Astrocyte of the cerebellum (primary cell): ENCODE measurements at regions not wholly inside any gene's neighbourhood (a gene's known extent, or its start where the extent isn't known, plus 50 kb on each side); places are given as distances from the start of the nearest gene placed in this dataset.

Experiments used
- DNase-seq: peaks from one replicate; pipeline ENCODE4 v3.0.0-alpha.2; 2011; ENCODE audit warnings: low read depth
- H3K4me3 ChIP-seq: 2 replicates; pipeline ENCODE4 v1.5.1; 2011; ENCODE audit warnings: mild to moderate bottlenecking, low read depth, low read length, moderate library complexity
- CTCF ChIP-seq: IDR thresholded peaks from 2 replicates; pipeline ENCODE4 v1.5.1; 2012; ENCODE audit warnings: low read length, low read depth, moderate library complexity, mild to moderate bottlenecking; ENCODE audit errors: missing control alignments
- in situ Hi-C: cut with HindIII; loops from 2 replicates; pipeline ENCODE4 v1.10.0; 2017; ENCODE audit warnings: low sequenced_read_pairs

DNA sequence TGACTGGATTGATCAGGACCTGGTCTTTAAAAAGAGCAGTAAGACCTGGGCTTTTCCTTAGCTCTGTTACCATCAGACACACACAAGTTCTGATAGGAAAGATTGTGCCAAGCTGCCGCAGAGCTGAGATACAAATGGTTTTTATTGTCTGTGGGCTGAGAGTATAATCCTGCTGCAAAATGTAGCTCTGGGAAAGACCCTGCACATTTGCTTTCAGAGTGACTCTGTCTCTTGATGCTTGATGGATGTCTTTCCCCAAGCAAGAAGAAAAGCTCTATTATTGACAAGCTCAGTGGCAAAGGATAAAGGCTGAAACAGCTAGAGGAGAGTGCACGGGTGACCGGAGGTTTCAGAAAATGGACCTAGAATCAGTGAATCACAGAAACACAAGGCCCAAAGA is 95.3 kb upstream of the PARD3B start:
- in situ Hi-C loops: no loop called here
- no peak for TF ChIP-seq CTCF
- H3K4me3 ChIP-seq: no peak overlapping the region
- no peak for DNase-seq

DNA sequence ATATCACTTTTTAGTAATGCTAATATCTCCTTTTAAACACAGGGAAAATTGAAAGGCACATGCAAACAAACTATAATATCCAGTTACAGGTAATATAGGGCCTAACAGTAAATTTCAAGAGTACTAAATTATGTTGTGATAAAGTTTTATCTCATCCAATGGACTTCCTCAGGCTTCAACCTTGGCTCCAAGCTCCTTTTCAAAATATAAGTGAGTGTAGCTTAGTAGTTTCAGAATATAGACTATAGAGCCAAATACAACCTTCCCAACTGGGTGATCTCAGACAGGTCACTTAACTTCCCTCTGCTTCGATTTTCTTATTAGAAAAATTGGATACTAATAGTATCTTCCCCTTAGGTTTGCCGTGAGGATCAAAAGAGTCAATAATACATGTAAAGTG is 93.5 kb upstream of the PARD3B start:
- in situ Hi-C loops: no loop called here
- no peak for DNase-seq
- TF ChIP-seq CTCF: no peak

DNA sequence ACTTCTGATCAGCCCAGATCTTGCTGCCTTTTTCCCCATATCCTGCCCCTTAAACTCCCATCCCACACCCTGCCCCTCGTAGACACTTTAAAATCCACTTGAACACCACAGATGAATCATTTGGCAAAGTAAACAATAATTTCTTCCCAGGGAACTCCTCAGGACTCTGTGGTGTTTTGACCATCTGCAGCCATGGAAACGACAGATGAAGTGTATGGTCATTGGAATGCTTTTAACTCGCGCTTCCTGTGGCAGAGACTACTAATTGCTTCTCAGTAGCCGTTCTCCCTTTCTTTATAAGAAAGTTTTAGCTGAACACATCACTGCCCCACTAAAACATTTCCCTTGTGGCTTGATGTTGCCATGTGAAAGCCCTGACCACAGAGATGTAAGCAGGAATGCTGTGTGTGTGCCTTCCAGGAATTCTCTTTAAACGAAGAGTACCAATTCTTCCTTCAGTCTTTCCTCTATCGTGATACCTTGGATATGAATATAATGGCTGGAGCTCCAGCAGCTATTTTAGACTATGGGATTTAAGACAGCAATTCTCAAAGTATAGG is 92.7 kb upstream of the PARD3B start:
- no peak for TF ChIP-seq CTCF
- in situ Hi-C loops: no loop called here
- peak; percentile 99 for DNase-seq
- H3K4me3 ChIP-seq: no peak overlapping the region

More for the DNA sequence above, 93.5 kb upstream of the PARD3B start:
- no peak overlapping the region for H3K4me3 ChIP-seq

GRCh38 chr2:204453730-204454167 is 91.5 kb upstream of the PARD3B start:
- TF ChIP-seq CTCF: no peak
- DNase-seq: no peak
- H3K4me3 ChIP-seq: no peak overlapping the region
- in situ Hi-C loops: no loop called here

DNA sequence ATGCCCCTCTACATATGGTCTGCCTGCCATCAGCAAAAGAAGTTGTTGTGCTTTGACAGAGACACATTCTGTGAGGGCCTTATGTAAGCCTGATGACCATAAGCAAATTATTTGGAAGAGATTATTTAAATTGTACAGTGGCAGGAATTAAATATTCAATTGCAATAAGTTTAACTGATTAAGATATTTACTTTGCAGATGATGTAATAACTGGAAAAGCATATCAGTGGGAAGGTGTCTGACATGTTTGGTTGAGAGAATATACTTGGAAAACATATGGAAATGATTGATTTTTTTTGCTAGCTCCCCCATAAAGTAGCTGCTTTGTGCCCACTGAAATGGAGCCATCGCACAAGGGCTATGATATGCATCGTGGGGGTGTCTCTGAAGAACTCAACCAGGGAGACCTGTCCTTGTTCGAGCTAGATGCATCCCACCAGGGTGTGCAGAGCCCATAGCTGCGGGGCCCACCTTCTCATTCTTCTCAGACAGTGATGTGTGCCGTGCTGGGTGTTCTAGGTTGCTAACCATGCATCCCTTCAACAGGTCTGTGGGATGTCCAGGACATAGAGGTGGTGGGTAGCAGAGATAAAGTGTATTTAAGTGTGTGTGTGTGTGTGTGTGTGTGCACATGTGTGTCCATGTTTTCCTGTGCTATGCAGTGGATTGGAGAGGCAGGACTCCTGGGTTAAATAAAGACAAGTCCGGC is 90.4 kb upstream of the PARD3B start:
- no peak overlapping the region for H3K4me3 ChIP-seq
- in situ Hi-C loops: no loop called here
- TF ChIP-seq CTCF: no peak
- no peak for DNase-seq

- peak; percentile 29 for DNase-seq
- in situ Hi-C loops: no loop called here
- H3K4me3 ChIP-seq: no peak overlapping the region
- TF ChIP-seq CTCF: no peak
These were observed 76.4 kb upstream of the PARD3B start for GRCh38 chr2:204468746-204469429.
